ENCODE measurements at regions not wholly inside any gene's neighbourhood (a gene's known extent, or its start where the extent isn't known, plus 50 kb on each side); places are given as distances from the start of the nearest gene placed in this dataset.

DNA sequence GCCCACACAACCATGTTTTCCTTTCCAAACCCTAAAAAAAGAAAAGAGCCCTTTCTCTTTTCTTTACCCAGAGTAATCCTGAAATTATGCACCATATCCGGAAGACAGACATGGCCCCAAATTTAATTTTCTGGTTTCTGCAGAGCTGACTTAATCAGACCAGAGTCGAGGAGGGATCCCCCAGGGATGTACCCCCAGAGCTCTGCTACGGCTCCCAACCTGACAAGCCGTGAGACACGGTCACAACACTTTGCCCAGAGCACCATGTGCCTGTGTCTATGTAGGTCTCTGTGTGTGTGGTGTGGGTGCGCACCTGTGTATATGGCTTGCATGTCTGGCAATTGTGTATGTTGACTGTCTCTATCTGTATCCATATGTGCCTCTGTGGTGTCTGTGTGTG is 77.6 kb upstream of the CLMN start:
- TF ChIP-seq POLR2AphosphoS5 (IDR thresholded peaks at IDR 0.05) = no peak
- no peak for TF ChIP-seq CTCF (IDR thresholded peaks at IDR 0.05)
- no peak for TF ChIP-seq EP300 (IDR thresholded peaks at IDR 0.05)
